OCI-LY7 (cell line): ENCODE measurements at regions not wholly inside any gene's neighbourhood (a gene's known extent, or its start where the extent isn't known, plus 50 kb on each side); places are given as distances from the start of the nearest gene placed in this dataset.

Source experiments
- CTCF ChIP-seq: fragments of 200-600 bp; sonication (generic); conservative IDR thresholded peaks from 2 replicates; pipeline ENCODE4 v1.5.1; 2014; ENCODE audit warnings: mild to moderate bottlenecking, antibody characterized with exemption, low read length, moderate library complexity, mixed read lengths
- EZH2phosphoT487 ChIP-seq: fragments of 200-600 bp; sonication (generic); IDR thresholded peaks from 2 replicates; pipeline ENCODE4 v1.6.1; 2018; ENCODE audit warnings: low read depth, borderline replicate concordance, mild to moderate bottlenecking, mixed run types, antibody characterized with exemption, low read length, moderate library complexity, mixed read lengths

GRCh38 chr2:174690026-174690425, 74.2 kb downstream of the CHRNA1 start:
- TF ChIP-seq CTCF (no peak), EZH2phosphoT487 (no peak)
